ENCODE measurements at regions not wholly inside any gene's neighbourhood (a gene's known extent, or its start where the extent isn't known, plus 50 kb on each side); places are given as distances from the start of the nearest gene placed in this dataset.

GRCh38 chr9:16069249-16069648 lies 516.4 kb downstream of the CCDC171 start:
- TF ChIP-seq CTCF (IDR thresholded peaks at IDR 0.05) (no peak), POLR2AphosphoS5 (IDR thresholded peaks at IDR 0.05; ENCODE audit: low read depth, low read length) (no peak), TCF7L2 (IDR thresholded peaks at IDR 0.05; ENCODE audit: low read depth, low read length) (no peak), SIN3A (IDR thresholded peaks at IDR 0.05; ENCODE audit: borderline replicate concordance, insufficient read depth, low read depth, low read length) (no peak), REST (IDR thresholded peaks at IDR 0.05; ENCODE audit: insufficient read depth in 1 of 2, low read depth in 2 of 2, low read length in 1 of 2) (no peak)
